ENCODE measurements at regions not wholly inside any gene's neighbourhood (a gene's known extent, or its start where the extent isn't known, plus 50 kb on each side); places are given as distances from the start of the nearest gene placed in this dataset.
"Not testable (repeated sequence)": the region's sequence is repeated elsewhere in the genome, so short reads cannot be mapped to it uniquely, and the experiment has no call there.

- no peak overlapping the region for H3K4me3 ChIP-seq (ENCODE audit: low read depth, low read length)
- TF ChIP-seq CTCF (conservative IDR thresholded peaks at IDR 0.05; ENCODE audit: low read depth, low read length) = no peak
- DNase-seq (ENCODE audit: low read depth) = no peak
Observed at GRCh38 chr10:109735776-109736175, 187.5 kb downstream of the XPNPEP1 start.

- no peak for DNase-seq (ENCODE audit: low read depth)
- no peak for TF ChIP-seq CTCF (conservative IDR thresholded peaks at IDR 0.05; ENCODE audit: low read depth, low read length)
- H3K4me3 ChIP-seq (ENCODE audit: low read depth, low read length) = no peak overlapping the region
Observed at GRCh38 chr10:109732254-109732965, 190.9 kb downstream of the XPNPEP1 start.

- DNase-seq (ENCODE audit: low read depth); H3K4me3 ChIP-seq (ENCODE audit: low read depth, low read length): not testable (repeated sequence)
Observed at GRCh38 chr10:109729895-109730294, 193.4 kb downstream of the XPNPEP1 start.

- DNase-seq (ENCODE audit: low read depth) = no peak
- H3K4me3 ChIP-seq (ENCODE audit: low read depth, low read length) = no peak overlapping the region
Observed at GRCh38 chr10:109727436-109727835, 195.9 kb downstream of the XPNPEP1 start.

GRCh38 chr10:109726473-109726872 lies 196.8 kb downstream of the XPNPEP1 start:
- no peak for DNase-seq (ENCODE audit: low read depth)
- TF ChIP-seq CTCF (conservative IDR thresholded peaks at IDR 0.05; ENCODE audit: low read depth, low read length) = no peak
- no peak overlapping the region for H3K4me3 ChIP-seq (ENCODE audit: low read depth, low read length)

More at GRCh38 chr10:109727436-109727835, 195.9 kb downstream of the XPNPEP1 start:
- no peak for TF ChIP-seq CTCF (conservative IDR thresholded peaks at IDR 0.05; ENCODE audit: low read depth, low read length)

- TF ChIP-seq CTCF (conservative IDR thresholded peaks at IDR 0.05; ENCODE audit: low read depth, low read length) = no peak
- no peak overlapping the region for H3K4me3 ChIP-seq (ENCODE audit: low read depth, low read length)
Observed at GRCh38 chr10:109723305-109723704, 200.0 kb downstream of the XPNPEP1 start.

GRCh38 chr10:109721453-109722064 lies 201.8 kb downstream of the XPNPEP1 start:
- DNase-seq (ENCODE audit: low read depth) = no peak

More at GRCh38 chr10:109723305-109723704, 200.0 kb downstream of the XPNPEP1 start:
- no peak for DNase-seq (ENCODE audit: low read depth)

More at GRCh38 chr10:109721453-109722064, 201.8 kb downstream of the XPNPEP1 start:
- no peak overlapping the region for H3K4me3 ChIP-seq (ENCODE audit: low read depth, low read length)
- no peak for TF ChIP-seq CTCF (conservative IDR thresholded peaks at IDR 0.05; ENCODE audit: low read depth, low read length)
